ENCODE measurements at regions not wholly inside any gene's neighbourhood (a gene's known extent, or its start where the extent isn't known, plus 50 kb on each side); places are given as distances from the start of the nearest gene placed in this dataset.

DNA sequence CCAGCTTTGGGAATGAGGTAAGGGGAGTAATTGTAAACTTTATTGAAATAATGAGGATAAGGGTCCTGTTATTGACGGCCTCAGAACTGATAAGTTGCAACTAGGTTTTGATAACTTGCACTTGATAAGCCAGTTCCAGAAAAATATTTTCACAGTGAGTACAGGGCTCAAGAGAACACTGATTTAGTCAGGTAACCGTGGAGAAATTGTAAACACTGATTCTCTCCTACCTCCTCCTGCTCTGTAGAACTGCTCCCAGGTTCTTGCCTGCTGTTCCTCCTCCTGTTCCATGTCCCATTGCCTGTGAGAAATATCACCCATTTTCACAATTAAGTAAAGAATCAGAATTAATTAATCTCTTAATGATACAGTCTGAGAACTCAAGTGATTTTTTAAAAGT lies 55.0 kb upstream of the CXXC4 start:
- no peak overlapping the region for H3K4me3 ChIP-seq (ENCODE audit: insufficient read depth, low read length, poor library complexity, severe bottlenecking)
- no peaks in the 10 kb centered on the region for H3K27me3 ChIP-seq (ENCODE audit: low read length)
- H3K36me3 ChIP-seq (ENCODE audit: low read length) = no peaks in the 10 kb centered on the region
- no peak overlapping the region for H2AFZ ChIP-seq (ENCODE audit: low read depth, low read length, severe bottlenecking)
- H3K9me2 ChIP-seq (replicated peaks; ENCODE audit: insufficient read depth, low read length) = no peaks in the 10 kb centered on the region
- no peaks in the 10 kb centered on the region for H3K79me2 ChIP-seq (ENCODE audit: insufficient read depth, low read length)
- TF ChIP-seq EZH2phosphoT487 (conservative IDR thresholded peaks at IDR 0.05; ENCODE audit: low read length) = no peak
- TF ChIP-seq, protein P1, sequence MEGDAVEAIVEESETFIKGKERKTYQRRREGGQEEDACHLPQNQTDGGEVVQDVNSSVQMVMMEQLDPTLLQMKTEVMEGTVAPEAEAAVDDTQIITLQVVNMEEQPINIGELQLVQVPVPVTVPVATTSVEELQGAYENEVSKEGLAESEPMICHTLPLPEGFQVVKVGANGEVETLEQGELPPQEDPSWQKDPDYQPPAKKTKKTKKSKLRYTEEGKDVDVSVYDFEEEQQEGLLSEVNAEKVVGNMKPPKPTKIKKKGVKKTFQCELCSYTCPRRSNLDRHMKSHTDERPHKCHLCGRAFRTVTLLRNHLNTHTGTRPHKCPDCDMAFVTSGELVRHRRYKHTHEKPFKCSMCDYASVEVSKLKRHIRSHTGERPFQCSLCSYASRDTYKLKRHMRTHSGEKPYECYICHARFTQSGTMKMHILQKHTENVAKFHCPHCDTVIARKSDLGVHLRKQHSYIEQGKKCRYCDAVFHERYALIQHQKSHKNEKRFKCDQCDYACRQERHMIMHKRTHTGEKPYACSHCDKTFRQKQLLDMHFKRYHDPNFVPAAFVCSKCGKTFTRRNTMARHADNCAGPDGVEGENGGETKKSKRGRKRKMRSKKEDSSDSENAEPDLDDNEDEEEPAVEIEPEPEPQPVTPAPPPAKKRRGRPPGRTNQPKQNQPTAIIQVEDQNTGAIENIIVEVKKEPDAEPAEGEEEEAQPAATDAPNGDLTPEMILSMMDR (IDR thresholded peaks at IDR 0.05; ENCODE audit: insufficient read depth, low read length, poor library complexity, severe bottlenecking) = no peak
- H3K4me2 ChIP-seq (ENCODE audit: low read depth, low read length, poor library complexity, severe bottlenecking) = no peak overlapping the region
- no peak overlapping the region for H3K9ac ChIP-seq (ENCODE audit: low read length)
- no peak overlapping the region for H3K27ac ChIP-seq (ENCODE audit: low read depth, low read length)
- H4K20me1 ChIP-seq (ENCODE audit: low read depth, low read length) = no peaks in the 10 kb centered on the region
- H3K9me3 ChIP-seq (ENCODE audit: insufficient read depth, low read length) = no peaks in the 10 kb centered on the region
- H3F3A ChIP-seq (ENCODE audit: insufficient read depth) = no peaks in the 10 kb centered on the region

DNA sequence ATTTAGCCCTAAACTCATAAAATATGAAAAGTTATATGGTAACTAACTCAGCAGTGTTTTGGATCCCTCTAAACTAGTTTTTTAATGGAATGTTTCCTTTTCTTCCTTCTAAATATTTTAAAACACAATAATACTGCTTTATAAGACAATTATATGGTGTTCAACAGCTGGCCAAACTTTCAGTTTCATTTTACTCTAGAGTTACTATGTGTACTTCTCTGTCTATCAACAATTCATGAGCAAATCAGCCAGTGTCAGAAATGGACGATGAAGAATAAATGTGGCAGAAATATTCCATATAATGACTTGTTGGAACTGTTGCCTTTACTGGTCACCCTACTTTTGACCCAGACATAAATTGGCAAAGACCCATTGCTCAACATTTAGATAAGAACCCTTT lies 64.8 kb upstream of the CXXC4 start:
- Histone ChIP-seq H3K9me2 (replicated peaks; ENCODE audit: insufficient read depth, low read length) (no peaks in the 10 kb centered on the region), H3K27me3 (ENCODE audit: low read length) (no peaks in the 10 kb centered on the region), H3K4me2 (ENCODE audit: low read depth, low read length, poor library complexity, severe bottlenecking) (no peak overlapping the region), H3K9me3 (ENCODE audit: insufficient read depth, low read length) (no peaks in the 10 kb centered on the region), H3K4me3 (ENCODE audit: insufficient read depth, low read length, poor library complexity, severe bottlenecking) (no peak overlapping the region), H2AFZ (ENCODE audit: low read depth, low read length, severe bottlenecking) (no peak overlapping the region), H4K20me1 (ENCODE audit: low read depth, low read length) (no peaks in the 10 kb centered on the region), H3K79me2 (ENCODE audit: insufficient read depth, low read length) (no peaks in the 10 kb centered on the region), H3F3A (ENCODE audit: insufficient read depth) (no peaks in the 10 kb centered on the region), H3K27ac (ENCODE audit: low read depth, low read length) (no peak overlapping the region), H3K36me3 (ENCODE audit: low read length) (no peaks in the 10 kb centered on the region), H3K9ac (ENCODE audit: low read length) (no peak overlapping the region)
- TF ChIP-seq, protein P1 (IDR thresholded peaks at IDR 0.05; ENCODE audit: insufficient read depth, low read length, poor library complexity, severe bottlenecking) = no peak
- no peak for TF ChIP-seq EZH2phosphoT487 (conservative IDR thresholded peaks at IDR 0.05; ENCODE audit: low read length)

DNA sequence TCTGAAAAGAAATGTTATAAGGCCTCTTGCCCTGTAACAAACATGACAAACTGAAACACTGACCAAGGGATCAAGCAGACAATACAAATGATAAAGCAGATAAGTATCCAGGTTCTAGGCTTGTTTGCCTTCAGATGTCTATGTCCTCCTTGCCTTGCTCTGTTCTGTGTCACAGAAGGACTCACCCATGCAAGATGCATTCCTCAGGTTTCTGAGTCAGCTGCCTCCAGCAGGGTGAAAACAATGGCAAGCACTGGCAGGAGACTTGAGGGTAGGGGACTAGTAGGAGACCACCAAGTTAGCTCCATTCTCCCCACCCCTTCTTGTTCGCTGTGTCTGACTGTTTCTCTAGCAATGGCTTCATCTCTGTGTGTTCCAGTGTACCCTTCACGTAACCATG lies 76.6 kb upstream of the CXXC4 start:
- H2AFZ ChIP-seq (ENCODE audit: low read depth, low read length, severe bottlenecking) = no peak overlapping the region
- H3F3A ChIP-seq (ENCODE audit: insufficient read depth) = no peaks in the 10 kb centered on the region
- H3K36me3 ChIP-seq (ENCODE audit: low read length) = no peaks in the 10 kb centered on the region
- H4K20me1 ChIP-seq (ENCODE audit: low read depth, low read length) = no peaks in the 10 kb centered on the region
- H3K9me2 ChIP-seq (replicated peaks; ENCODE audit: insufficient read depth, low read length) = no peaks in the 10 kb centered on the region
- no peak overlapping the region for H3K4me3 ChIP-seq (ENCODE audit: insufficient read depth, low read length, poor library complexity, severe bottlenecking)
- H3K79me2 ChIP-seq (ENCODE audit: insufficient read depth, low read length) = no peaks in the 10 kb centered on the region
- no peak for TF ChIP-seq EZH2phosphoT487 (conservative IDR thresholded peaks at IDR 0.05; ENCODE audit: low read length)
- TF ChIP-seq, protein P1 (IDR thresholded peaks at IDR 0.05; ENCODE audit: insufficient read depth, low read length, poor library complexity, severe bottlenecking) = no peak
- H3K27me3 ChIP-seq (ENCODE audit: low read length) = no peaks in the 10 kb centered on the region
- H3K9me3 ChIP-seq (ENCODE audit: insufficient read depth, low read length) = no peaks in the 10 kb centered on the region
- H3K9ac ChIP-seq (ENCODE audit: low read length) = no peak overlapping the region
- no peak overlapping the region for H3K4me2 ChIP-seq (ENCODE audit: low read depth, low read length, poor library complexity, severe bottlenecking)
- H3K27ac ChIP-seq (ENCODE audit: low read depth, low read length) = no peak overlapping the region

DNA sequence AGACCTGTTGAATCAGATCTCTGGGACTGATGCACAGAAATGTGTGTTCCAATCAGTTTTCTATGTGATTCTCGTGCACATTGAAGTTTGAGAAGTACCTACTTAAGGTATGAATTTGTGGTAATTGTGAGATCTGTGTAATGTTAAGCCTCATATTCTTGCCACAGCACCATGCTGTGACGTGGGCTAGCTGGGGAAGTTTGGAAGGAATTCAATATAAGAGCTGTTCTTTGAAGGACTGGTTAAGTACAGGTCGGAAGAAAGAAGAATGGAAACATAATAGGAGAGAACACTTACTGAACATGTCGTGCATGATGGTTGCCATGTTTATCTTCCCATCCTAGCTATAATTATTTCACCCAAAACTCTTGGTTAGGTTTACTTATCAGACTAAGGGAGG lies 79.7 kb upstream of the CXXC4 start:
- no peaks in the 10 kb centered on the region for H4K20me1 ChIP-seq (ENCODE audit: low read depth, low read length)
- H3K27ac ChIP-seq (ENCODE audit: low read depth, low read length) = no peak overlapping the region
- no peak overlapping the region for H2AFZ ChIP-seq (ENCODE audit: low read depth, low read length, severe bottlenecking)
- no peaks in the 10 kb centered on the region for H3F3A ChIP-seq (ENCODE audit: insufficient read depth)
- H3K4me3 ChIP-seq (ENCODE audit: insufficient read depth, low read length, poor library complexity, severe bottlenecking) = no peak overlapping the region
- no peaks in the 10 kb centered on the region for H3K79me2 ChIP-seq (ENCODE audit: insufficient read depth, low read length)
- no peaks in the 10 kb centered on the region for H3K27me3 ChIP-seq (ENCODE audit: low read length)
- no peaks in the 10 kb centered on the region for H3K36me3 ChIP-seq (ENCODE audit: low read length)
- no peak overlapping the region for H3K9ac ChIP-seq (ENCODE audit: low read length)
- no peak for TF ChIP-seq EZH2phosphoT487 (conservative IDR thresholded peaks at IDR 0.05; ENCODE audit: low read length)
- TF ChIP-seq, protein P1 (IDR thresholded peaks at IDR 0.05; ENCODE audit: insufficient read depth, low read length, poor library complexity, severe bottlenecking) = no peak
- no peak overlapping the region for H3K4me2 ChIP-seq (ENCODE audit: low read depth, low read length, poor library complexity, severe bottlenecking)
- H3K9me2 ChIP-seq (replicated peaks; ENCODE audit: insufficient read depth, low read length) = no peaks in the 10 kb centered on the region
- H3K9me3 ChIP-seq (ENCODE audit: insufficient read depth, low read length) = no peaks in the 10 kb centered on the region

Measured in SU-DHL-6 (cell line).